IMR-90 (cell line): ENCODE measurements at regions not wholly inside any gene's neighbourhood (a gene's known extent, or its start where the extent isn't known, plus 50 kb on each side); places are given as distances from the start of the nearest gene placed in this dataset.

ENCODE experiments used
- ATAC-seq: fragments of 200-7000 bp; cut with Tn5 transposase; 2 replicates; pipeline ENCODE4 v1.9.1; 2020; ENCODE audit warnings: low read depth, mild to moderate bottlenecking, moderate library complexity
- BruUV-seq: library from RNA; stranded (reverse); fragments of 400-500 nt; replicated peaks from 2 replicates; lab custom pipeline; 2021; lab: Mats Ljungman, UMichigan
- CTCF ChIA-PET: fragments of 300-600 bp; formaldehyde crosslinking; extraction: SDS; loops from one replicate; lab custom pipeline; 2021; ENCODE audit warnings: antibody characterized with exemption; lab: Yijun Ruan, JAX
- POLR2A ChIA-PET: fragments of 300-600 bp; sonication (Branson Sonifier 250); formaldehyde crosslinking; loops from one replicate; lab custom pipeline; 2022; ENCODE audit warnings: antibody characterized with exemption; ENCODE audit not compliant: unreplicated experiment; lab: Charles Lee
- DNase-seq: peaks from one replicate; pipeline ENCODE4 v3.0.0; 2013
- H2AFZ ChIP-seq: replicated peaks from 2 replicates; pipeline ENCODE3; 2013; ENCODE audit warnings: low read length, mild to moderate bottlenecking; ENCODE audit not compliant: poor library complexity
- H2AK5ac ChIP-seq: 2 replicates; pipeline ENCODE4 v1.6.1; 2013; ENCODE audit warnings: low read depth, low read length, inconsistent platforms
- H2AK9ac ChIP-seq: replicated peaks from 2 replicates; pipeline ENCODE3; 2013; ENCODE audit warnings: mild to moderate bottlenecking, low read depth, low read length, moderate library complexity; ENCODE audit not compliant: poor library complexity
- H2BK120ac ChIP-seq: 2 replicates; pipeline ENCODE4 v1.6.1; 2013; ENCODE audit warnings: low read depth, low read length, inconsistent platforms
- H2BK15ac ChIP-seq: 3 replicates; pipeline ENCODE4 v1.6.1; 2013; ENCODE audit warnings: low read depth, low read length, inconsistent platforms
- H2BK20ac ChIP-seq: 2 replicates; pipeline ENCODE4 v1.6.1; 2013; ENCODE audit warnings: low read depth, mild to moderate bottlenecking, inconsistent platforms, low read length, moderate library complexity
- H2BK5ac ChIP-seq: 2 replicates; pipeline ENCODE4 v1.6.1; 2013; ENCODE audit warnings: mild to moderate bottlenecking, low read depth, low read length, inconsistent platforms; ENCODE audit not compliant: poor library complexity, severe bottlenecking
- H3K14ac ChIP-seq: replicated peaks from 2 replicates; pipeline ENCODE4 v1.6.1; 2013; ENCODE audit warnings: low read depth, low read length, inconsistent platforms
- H3K18ac ChIP-seq: 2 replicates; pipeline ENCODE4 v1.6.1; 2013; ENCODE audit warnings: low read depth, low read length, control low read depth
- H3K23ac ChIP-seq: 2 replicates; pipeline ENCODE4 v1.6.1; 2013; ENCODE audit warnings: low read depth, low read length, inconsistent platforms
- H3K27ac ChIP-seq: 2 replicates; pipeline ENCODE4 v1.5.1; 2013; ENCODE audit warnings: mild to moderate bottlenecking, control low read depth, low read length; ENCODE audit not compliant: insufficient read depth
- H3K27me3 ChIP-seq: 2 replicates; pipeline ENCODE4 v1.6.1; 2013; ENCODE audit warnings: low read length; ENCODE audit not compliant: control insufficient read depth, insufficient read depth
- H3K36me3 ChIP-seq: 2 replicates; pipeline ENCODE4 v1.6.1; 2013; ENCODE audit warnings: low read length, mixed read lengths; ENCODE audit not compliant: control insufficient read depth, insufficient read depth
- H3K4ac ChIP-seq: 2 replicates; pipeline ENCODE4 v1.6.1; 2013; ENCODE audit warnings: low read depth, low read length, inconsistent platforms
- H3K4me1 ChIP-seq: 2 replicates; pipeline ENCODE4 v1.6.1; 2013; ENCODE audit warnings: low read length, mixed read lengths; ENCODE audit not compliant: control insufficient read depth, insufficient read depth
- H3K4me2 ChIP-seq: 2 replicates; pipeline ENCODE4 v1.6.1; 2013; ENCODE audit warnings: low read depth, mild to moderate bottlenecking, control low read depth, low read length, moderate library complexity
- H3K4me3 ChIP-seq: 2 replicates; pipeline ENCODE4 v1.5.1; 2013; ENCODE audit warnings: low read depth, mild to moderate bottlenecking, control low read depth, low read length, moderate library complexity; ENCODE audit not compliant: insufficient read depth
- H3K56ac ChIP-seq: 2 replicates; pipeline ENCODE4 v1.6.1; 2013; ENCODE audit warnings: low read length, inconsistent platforms; ENCODE audit not compliant: insufficient read depth; ENCODE audit errors: extremely low read depth
- H3K79me1 ChIP-seq, 2 experiments: 2 replicates each; pipeline ENCODE4 v1.6.1; 2013; ENCODE audit warnings: low read length in 2 of 2, inconsistent platforms in 1 of 2, low read depth in 1 of 2
- H3K9ac ChIP-seq: 2 replicates; pipeline ENCODE4 v1.6.1; 2013; ENCODE audit warnings: low read depth, low read length, control low read depth
- H3K9me1 ChIP-seq: 2 replicates; pipeline ENCODE4 v1.6.1; 2013; ENCODE audit warnings: low read length, inconsistent platforms; ENCODE audit not compliant: insufficient read depth
- H3K9me3 ChIP-seq: 2 replicates; pipeline ENCODE4 v1.6.1; 2013; ENCODE audit warnings: low read length; ENCODE audit not compliant: control insufficient read depth, insufficient read depth
- H4K20me1 ChIP-seq: 2 replicates; pipeline ENCODE4 v1.6.1; 2013; ENCODE audit warnings: low read length, inconsistent platforms; ENCODE audit not compliant: insufficient read depth
- H4K5ac ChIP-seq: 2 replicates; pipeline ENCODE4 v1.6.1; 2013; ENCODE audit warnings: mild to moderate bottlenecking, low read depth, low read length, control low read depth
- H4K8ac ChIP-seq, 2 experiments: 2 replicates each; pipeline ENCODE4 v1.6.1; 2013; ENCODE audit warnings: low read depth in 2 of 2, low read length in 2 of 2, control low read depth in 1 of 2, inconsistent platforms in 1 of 2
- H4K91ac ChIP-seq: 2 replicates; pipeline ENCODE4 v1.6.1; 2013; ENCODE audit warnings: low read depth, low read length, inconsistent platforms; ENCODE audit not compliant: insufficient read depth
- BHLHE40 ChIP-seq: fragments of 150-350 bp; IDR thresholded peaks from 2 replicates; pipeline ENCODE4 v1.6.1; 2016; ENCODE audit warnings: mild to moderate bottlenecking, low read depth, low read length
- CHD1 ChIP-seq: IDR thresholded peaks from 2 replicates; pipeline ENCODE4 v1.6.1; 2012; ENCODE audit warnings: low read depth, low read length, improper control_type of control experiment
- CTCF ChIP-seq: conservative IDR thresholded peaks from 2 replicates; pipeline ENCODE4 v1.5.1; 2012; ENCODE audit warnings: mild to moderate bottlenecking, low read depth, low read length, improper control_type of control experiment
- ELK1 ChIP-seq: fragments of 150-350 bp; IDR thresholded peaks from 2 replicates; pipeline ENCODE4 v1.6.1; 2016; ENCODE audit warnings: low read depth, mild to moderate bottlenecking, low read length, moderate library complexity, borderline replicate concordance
- MAFK ChIP-seq: IDR thresholded peaks from 2 replicates; pipeline ENCODE4 v1.6.1; 2012; ENCODE audit warnings: low read depth, low read length, improper control_type of control experiment
- NFE2L2 ChIP-seq: fragments of 150-350 bp; IDR thresholded peaks from 2 replicates; pipeline ENCODE4 v1.6.1; 2016; ENCODE audit warnings: low read depth, mild to moderate bottlenecking, low read length
- POLR2A ChIP-seq: IDR thresholded peaks from 2 replicates; pipeline ENCODE4 v1.6.1; 2012; ENCODE audit warnings: mild to moderate bottlenecking, low read depth, low read length
- RCOR1 ChIP-seq: IDR thresholded peaks from 2 replicates; pipeline ENCODE4 v1.6.1; 2012; ENCODE audit warnings: mild to moderate bottlenecking, low read length, improper control_type of control experiment; ENCODE audit not compliant: insufficient replicate concordance
- RFX5 ChIP-seq: IDR thresholded peaks from 2 replicates; pipeline ENCODE4 v1.8.0; 2012; ENCODE audit warnings: low read depth, mild to moderate bottlenecking, low read length, moderate library complexity
- USF2 ChIP-seq: fragments of 150-350 bp; IDR thresholded peaks from 2 replicates; pipeline ENCODE4 v1.6.1; 2017; ENCODE audit warnings: mild to moderate bottlenecking, antibody characterized with exemption, low read length, low read depth
- WGBS, 2 experiments: methylation state at CpG; one replicate each; pipeline versions ENCODE4 v1.1.5 to v1.1.7; 2013; ENCODE audit warnings: missing lambda C conversion rate in 2 of 2; ENCODE audit not compliant: insufficient read length in 1 of 2; ENCODE audit errors: extremely low coverage in 2 of 2; 5-methylcytosine and 5-hydroxymethylcytosine counted together
- dilution Hi-C: fragments of 300-500 bp; cut with HindIII; formaldehyde crosslinking; loops from one replicate; pipeline ENCODE4 v1.14.3; 2018; ENCODE audit warnings: low sequenced_read_pairs; ENCODE audit not compliant: unreplicated experiment
- in situ Hi-C: fragments of 300-500 bp; cut with MboI; formaldehyde crosslinking; loops from 3 replicates; pipeline ENCODE4 v1.14.3; 2019; ENCODE audit warnings: low sequenced_read_pairs, inconsistent platforms, mixed read lengths
- intact Hi-C: fragments of 100-400 bp; cut with micrococcal nuclease; formaldehyde crosslinking; loops from 2 replicates; pipeline ENCODE4 v1.10.0; 2022

DNA sequence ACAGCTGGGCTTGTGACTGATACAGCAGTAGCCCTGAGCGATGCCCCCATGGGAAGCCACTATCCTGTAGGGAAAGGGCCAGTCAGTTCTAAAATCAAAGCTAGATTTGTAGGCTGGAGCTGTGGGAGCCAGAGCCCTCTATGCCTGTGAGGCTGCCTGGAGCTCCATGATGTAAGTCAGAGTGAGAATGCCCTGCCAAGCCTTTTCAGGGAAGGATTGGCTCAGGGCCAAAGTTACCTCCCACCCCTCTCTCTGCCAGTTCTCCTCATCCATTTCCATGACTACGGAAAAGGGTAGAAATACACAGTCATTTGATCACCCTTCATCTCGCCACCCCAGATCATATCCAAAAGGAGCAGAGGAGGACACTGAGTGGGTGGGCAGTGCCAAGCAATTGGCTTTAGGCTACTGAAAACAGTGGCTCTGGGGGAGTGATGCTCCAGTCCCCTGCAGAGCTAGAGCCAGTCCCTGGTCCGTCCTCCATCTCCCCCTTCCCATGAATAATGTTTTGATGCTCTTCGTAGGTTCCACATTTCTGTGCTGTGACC, 59.5 kb upstream of the KCNA3 start:
- WGBS, 2 experiments = 40% methylated on average over 1 of the region's 5 CpGs; no CpG with 5 or more reads in 1 of the 2 experiments
- Histone ChIP-seq H2BK5ac (no peak overlapping the region), H4K91ac (no peak overlapping the region), H3K4me3 (no peak overlapping the region), H3K27me3 (peaks cover 3% of the 10 kb centered on the region; the same call in 1 of the 2 replicates), H4K5ac (no peak overlapping the region), H3K9ac (no peak overlapping the region), H2AK9ac (no peak overlapping the region), H3K79me1 (no peaks in the 10 kb centered on the region), H4K8ac (no peak overlapping the region), H3K14ac (no peak overlapping the region), H3K23ac (no peak overlapping the region), H2AK5ac (no peak overlapping the region), H3K18ac (no peak overlapping the region), H2BK120ac (no peak overlapping the region), H3K27ac (no peak overlapping the region), H3K36me3 (no peaks in the 10 kb centered on the region), H3K56ac (no peak overlapping the region), H3K4me2 (no peak overlapping the region), H4K20me1 (no peaks in the 10 kb centered on the region), H3K4ac (no peak overlapping the region), H2BK20ac (no peak overlapping the region), H3K4me1 (no peaks in the 10 kb centered on the region), H3K9me3 (no peaks in the 10 kb centered on the region), H3K9me1 (no peaks in the 10 kb centered on the region), H2BK15ac (no peak overlapping the region), H2AFZ (no peak overlapping the region)
- DNase-seq (no peak), ATAC-seq (no peak)
- POLR2A ChIA-PET = no interaction called here
- dilution Hi-C loops (no loop called here), intact Hi-C loops (no loop called here), in situ Hi-C loops (no loop called here)
- CTCF ChIA-PET = no interaction called here
- BruUV-seq = no TSS peak
- no peak for TF ChIP-seq USF2
- no peak for TF ChIP-seq POLR2A
- TF ChIP-seq ELK1 = no peak
- TF ChIP-seq MAFK = no peak
- TF ChIP-seq NFE2L2 = no peak
- no peak for TF ChIP-seq CHD1
- TF ChIP-seq RFX5 = no peak
- TF ChIP-seq CTCF = no peak
- TF ChIP-seq RCOR1 = no peak
- TF ChIP-seq BHLHE40 = no peak
